ENCODE measurements at regions not wholly inside any gene's neighbourhood (a gene's known extent, or its start where the extent isn't known, plus 50 kb on each side); places are given as distances from the start of the nearest gene placed in this dataset.

DNA sequence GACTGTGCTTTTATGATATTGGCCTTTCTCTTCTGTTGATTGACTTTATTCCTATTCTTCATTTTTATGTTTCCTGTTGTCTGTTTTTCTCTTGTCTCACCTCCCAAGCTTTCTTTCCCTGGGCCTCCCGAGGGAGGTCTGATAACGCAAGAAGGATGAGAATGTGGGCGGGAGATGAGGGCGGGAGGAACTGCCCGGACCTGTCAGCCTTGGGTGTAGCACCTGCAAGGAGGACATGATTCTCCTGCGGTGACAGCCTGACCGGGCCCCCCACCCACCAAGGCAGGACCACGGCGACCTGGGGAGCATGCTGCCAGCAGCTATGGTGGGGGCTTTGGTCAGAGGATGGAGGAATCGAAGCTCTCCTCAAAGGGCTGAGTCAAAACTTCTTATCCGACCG lies 86.9 kb downstream of the PLEKHG1 start:
- TF ChIP-seq CTCF (IDR thresholded peaks at IDR 0.05; ENCODE audit: low read length) (no peak), EZH2 (optimal IDR thresholded peaks at IDR 0.05; ENCODE audit: low read depth, low read length) (no peak), EZH2phosphoT487 (IDR thresholded peaks at IDR 0.05; ENCODE audit: low read length) (no peak)
- Histone ChIP-seq H3K9ac (ENCODE audit: low read length) (no peak overlapping the region), H3K4me2 (ENCODE audit: low read depth, low read length) (no peak overlapping the region), H3K27me3 (replicated peaks; ENCODE audit: insufficient read depth, low read length) (no peaks in the 10 kb centered on the region), H3K4me3 (ENCODE audit: low read length) (no peak overlapping the region), H2AFZ (ENCODE audit: low read length) (no peak overlapping the region), H3K79me2 (ENCODE audit: low read length) (no peaks in the 10 kb centered on the region), H3K4me1 (ENCODE audit: low read length) (no peaks in the 10 kb centered on the region), H3K36me3 (replicated peaks; ENCODE audit: insufficient read depth, low read length) (no peaks in the 10 kb centered on the region), H3K27ac (ENCODE audit: low read length) (no peak overlapping the region), H3F3A (ENCODE audit: insufficient read depth, low read length) (no peaks in the 10 kb centered on the region), H4K20me1 (ENCODE audit: insufficient read depth, low read length) (no peaks in the 10 kb centered on the region), H3K9me3 (replicated peaks; ENCODE audit: insufficient read depth, low read length) (no peaks in the 10 kb centered on the region), H3K9me2 (replicated peaks; ENCODE audit: insufficient read depth, low read length) (no peaks in the 10 kb centered on the region)
- DNase-seq, result no peak

DNA sequence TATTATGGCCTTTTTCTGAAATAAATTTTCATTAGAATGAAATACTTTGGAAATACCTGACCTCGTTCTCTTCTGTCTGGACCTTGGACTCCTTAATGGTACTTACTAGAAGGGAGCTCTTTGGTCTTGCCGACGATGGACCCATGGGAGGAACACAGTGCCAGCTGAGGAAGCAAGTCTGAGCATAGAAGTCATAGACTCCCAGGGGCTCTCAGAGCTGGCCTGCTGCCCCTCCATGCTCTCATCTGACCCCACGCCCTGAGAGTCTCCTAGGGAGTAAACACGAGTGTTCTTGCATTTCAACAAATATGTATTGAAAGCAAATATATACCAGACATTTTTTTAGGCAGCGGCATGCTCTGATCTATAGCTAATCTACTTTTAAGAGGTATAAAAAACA lies 87.8 kb downstream of the PLEKHG1 start:
- no peaks in the 10 kb centered on the region for H3K36me3 ChIP-seq (replicated peaks; ENCODE audit: insufficient read depth, low read length)
- no peak overlapping the region for H3K27ac ChIP-seq (ENCODE audit: low read length)
- H3F3A ChIP-seq (ENCODE audit: insufficient read depth, low read length), result no peaks in the 10 kb centered on the region
- H3K9ac ChIP-seq (ENCODE audit: low read length), result no peak overlapping the region
- H2AFZ ChIP-seq (ENCODE audit: low read length), result no peak overlapping the region
- H3K4me3 ChIP-seq (ENCODE audit: low read length), result no peak overlapping the region
- no peaks in the 10 kb centered on the region for H3K79me2 ChIP-seq (ENCODE audit: low read length)
- no peaks in the 10 kb centered on the region for H3K9me3 ChIP-seq (replicated peaks; ENCODE audit: insufficient read depth, low read length)
- H4K20me1 ChIP-seq (ENCODE audit: insufficient read depth, low read length), result no peaks in the 10 kb centered on the region
- H3K9me2 ChIP-seq (replicated peaks; ENCODE audit: insufficient read depth, low read length), result no peaks in the 10 kb centered on the region
- no peaks in the 10 kb centered on the region for H3K4me1 ChIP-seq (ENCODE audit: low read length)
- no peak for DNase-seq
- no peak overlapping the region for H3K4me2 ChIP-seq (ENCODE audit: low read depth, low read length)
- no peaks in the 10 kb centered on the region for H3K27me3 ChIP-seq (replicated peaks; ENCODE audit: insufficient read depth, low read length)
- TF ChIP-seq EZH2 (optimal IDR thresholded peaks at IDR 0.05; ENCODE audit: low read depth, low read length) (no peak), CTCF (IDR thresholded peaks at IDR 0.05; ENCODE audit: low read length) (no peak), EZH2phosphoT487 (IDR thresholded peaks at IDR 0.05; ENCODE audit: low read length) (no peak)

DNA sequence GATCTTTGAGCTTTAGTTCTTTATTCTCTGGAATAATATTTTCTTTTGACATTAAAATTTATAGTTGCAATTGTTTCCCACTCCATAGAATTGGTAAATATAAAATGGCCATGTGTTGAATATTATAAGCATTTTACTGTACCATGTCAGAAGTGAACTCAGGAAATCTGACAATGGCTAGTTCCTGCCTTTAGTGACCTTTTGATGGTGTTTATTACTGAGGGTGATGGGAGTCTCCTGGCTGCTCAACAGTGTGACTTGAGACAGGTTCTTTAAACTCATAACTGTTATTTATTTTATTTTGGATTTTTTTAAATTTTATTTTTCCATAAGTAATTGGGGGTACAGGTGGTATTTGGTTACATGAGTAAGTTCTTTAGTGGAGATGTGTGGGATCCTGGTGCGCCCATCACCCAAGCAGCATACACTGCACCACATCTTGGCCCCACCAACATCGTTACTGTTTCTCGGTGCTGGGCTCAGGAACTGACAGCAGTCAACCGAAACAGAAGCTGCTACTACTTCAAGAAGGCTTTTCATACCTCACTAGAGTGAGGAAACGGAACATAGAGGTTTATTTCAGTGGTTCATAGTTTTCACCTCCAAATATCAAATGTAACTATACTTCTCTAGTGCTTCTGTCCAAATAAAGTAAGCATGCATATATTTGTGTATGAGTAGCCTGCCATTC lies 90.4 kb downstream of the PLEKHG1 start:
- no peak overlapping the region for H3K4me2 ChIP-seq (ENCODE audit: low read depth, low read length)
- H4K20me1 ChIP-seq (ENCODE audit: insufficient read depth, low read length), result no peaks in the 10 kb centered on the region
- H3K4me1 ChIP-seq (ENCODE audit: low read length), result no peaks in the 10 kb centered on the region
- no peaks in the 10 kb centered on the region for H3K79me2 ChIP-seq (ENCODE audit: low read length)
- no peak overlapping the region for H3K9ac ChIP-seq (ENCODE audit: low read length)
- no peaks in the 10 kb centered on the region for H3K9me3 ChIP-seq (replicated peaks; ENCODE audit: insufficient read depth, low read length)
- TF ChIP-seq CTCF (IDR thresholded peaks at IDR 0.05; ENCODE audit: low read length), result no peak
- TF ChIP-seq EZH2 (optimal IDR thresholded peaks at IDR 0.05; ENCODE audit: low read depth, low read length), result no peak
- TF ChIP-seq EZH2phosphoT487 (IDR thresholded peaks at IDR 0.05; ENCODE audit: low read length), result no peak
- H2AFZ ChIP-seq (ENCODE audit: low read length), result no peak overlapping the region
- no peaks in the 10 kb centered on the region for H3F3A ChIP-seq (ENCODE audit: insufficient read depth, low read length)
- no peaks in the 10 kb centered on the region for H3K36me3 ChIP-seq (replicated peaks; ENCODE audit: insufficient read depth, low read length)
- DNase-seq, result no peak
- H3K4me3 ChIP-seq (ENCODE audit: low read length), result no peak overlapping the region
- H3K27ac ChIP-seq (ENCODE audit: low read length), result no peak overlapping the region
- no peaks in the 10 kb centered on the region for H3K27me3 ChIP-seq (replicated peaks; ENCODE audit: insufficient read depth, low read length)
- no peaks in the 10 kb centered on the region for H3K9me2 ChIP-seq (replicated peaks; ENCODE audit: insufficient read depth, low read length)
